DLD1 (cell line): ENCODE measurements at regions not wholly inside any gene's neighbourhood (a gene's known extent, or its start where the extent isn't known, plus 50 kb on each side); places are given as distances from the start of the nearest gene placed in this dataset.

Experiments
- in situ Hi-C: cut with HindIII; loops from 2 replicates; pipeline ENCODE4 v1.10.0; 2017; ENCODE audit warnings: low sequenced_read_pairs

GRCh38 chr17:79478841-79479240, 132.0 kb downstream of the RBFOX3 start:
- in situ Hi-C loops = no loop called here

GRCh38 chr17:79478051-79478461, 132.8 kb downstream of the RBFOX3 start:
- in situ Hi-C loops = no loop called here

GRCh38 chr17:79476074-79476652, 134.7 kb downstream of the RBFOX3 start:
- in situ Hi-C loops = no loop called here

GRCh38 chr17:79473876-79474440, 136.9 kb downstream of the RBFOX3 start:
- in situ Hi-C loops = no loop called here

GRCh38 chr17:79473111-79473875, 137.6 kb downstream of the RBFOX3 start:
- in situ Hi-C loops = no loop called here

- in situ Hi-C loops = no loop called here
These were observed 140.1 kb downstream of the RBFOX3 start for GRCh38 chr17:79470754-79471153.

GRCh38 chr17:79469646-79470045, 141.2 kb downstream of the RBFOX3 start:
- in situ Hi-C loops = no loop called here

- in situ Hi-C loops = no loop called here
These were observed 142.5 kb downstream of the RBFOX3 start for GRCh38 chr17:79468183-79468944.

GRCh38 chr17:79466562-79467350, 144.1 kb downstream of the RBFOX3 start:
- in situ Hi-C loops = no loop called here

- in situ Hi-C loops = no loop called here
These were observed 145.2 kb downstream of the RBFOX3 start for GRCh38 chr17:79465681-79466025.

GRCh38 chr17:79465011-79465680, 145.7 kb downstream of the RBFOX3 start:
- in situ Hi-C loops = no loop called here

- in situ Hi-C loops = no loop called here
These were observed 146.4 kb downstream of the RBFOX3 start for GRCh38 chr17:79464318-79465010.

GRCh38 chr17:79463421-79464317, 147.2 kb downstream of the RBFOX3 start:
- in situ Hi-C loops = no loop called here

- in situ Hi-C loops = no loop called here
These were observed 149.8 kb downstream of the RBFOX3 start for GRCh38 chr17:79461041-79461440.

GRCh38 chr17:79459846-79460245, 151.0 kb downstream of the RBFOX3 start:
- in situ Hi-C loops = no loop called here

- in situ Hi-C loops = no loop called here
These were observed 151.7 kb downstream of the RBFOX3 start for GRCh38 chr17:79459003-79459655.

- in situ Hi-C loops = no loop called here
These were observed 152.5 kb downstream of the RBFOX3 start for GRCh38 chr17:79458356-79458755.

- in situ Hi-C loops = no loop called here
These were observed 153.0 kb downstream of the RBFOX3 start for GRCh38 chr17:79457889-79458288.
